SK-N-SH treated with all-trans-retinoic acid at 6 μM for 48 hours (cell line): ENCODE measurements at regions not wholly inside any gene's neighbourhood (a gene's known extent, or its start where the extent isn't known, plus 50 kb on each side); places are given as distances from the start of the nearest gene placed in this dataset.

Source experiments
- POU6F1 ChIP-seq: fragments of 250-450 bp; sonication (Bioruptor Pico); IDR thresholded peaks from 2 replicates; pipeline ENCODE4 v1.8.0; 2021; ENCODE audit warnings: low read depth, mild to moderate bottlenecking, moderate library complexity, borderline replicate concordance
- SNAI2 ChIP-seq: fragments of 250-450 bp; sonication (Bioruptor Pico); IDR thresholded peaks from 2 replicates; pipeline ENCODE4 v1.5.0; 2020; ENCODE audit warnings: mild to moderate bottlenecking, moderate library complexity
- TCF4 ChIP-seq: fragments of 250-450 bp; sonication (Bioruptor Pico); IDR thresholded peaks from 2 replicates; pipeline ENCODE4 v1.8.0; 2021; ENCODE audit warnings: mild to moderate bottlenecking, moderate library complexity, borderline replicate concordance
- ZFP30 ChIP-seq: fragments of 450-650 bp; formaldehyde crosslinking; IDR thresholded peaks from 2 replicates; pipeline ENCODE4 v1.5.0; 2022; ENCODE audit warnings: mild to moderate bottlenecking, moderate library complexity
- ZNF70 ChIP-seq: fragments of 450-650 bp; formaldehyde crosslinking; IDR thresholded peaks from 2 replicates; pipeline ENCODE4 v1.5.0; 2020; ENCODE audit warnings: mild to moderate bottlenecking, moderate library complexity
- TF ChIP-seq, protein P1 (sequence below): fragments of 250-450 bp; sonication (Bioruptor Pico); IDR thresholded peaks from 2 replicates; pipeline ENCODE4 v1.5.1; 2020; ENCODE audit warnings: low read depth, mild to moderate bottlenecking, moderate library complexity

DNA sequence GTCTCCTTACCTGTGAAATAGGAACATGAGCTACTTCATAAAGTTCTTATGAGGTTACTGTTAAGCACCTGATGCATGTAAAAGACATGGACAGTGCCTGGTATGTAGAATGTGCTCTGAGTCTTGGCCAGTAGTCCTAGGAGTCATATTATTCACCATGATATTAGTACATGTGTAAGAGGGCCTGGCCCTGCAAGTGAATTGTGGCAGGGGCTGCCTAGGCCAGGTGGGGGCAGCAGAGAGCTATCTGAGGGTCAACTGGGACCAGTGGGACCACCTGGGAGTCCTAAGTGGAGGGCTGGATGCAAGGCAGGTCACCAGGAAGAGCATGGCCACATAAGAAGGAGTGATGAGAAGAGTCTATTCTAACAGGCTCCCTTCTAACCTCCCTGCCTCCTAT lies 529.5 kb downstream of the SOX6 start:
- no peak for TF ChIP-seq ZNF70 (CRISPR knock-in tag)
- no peak for TF ChIP-seq POU6F1 (CRISPR knock-in tag)
- TF ChIP-seq, protein P1, sequence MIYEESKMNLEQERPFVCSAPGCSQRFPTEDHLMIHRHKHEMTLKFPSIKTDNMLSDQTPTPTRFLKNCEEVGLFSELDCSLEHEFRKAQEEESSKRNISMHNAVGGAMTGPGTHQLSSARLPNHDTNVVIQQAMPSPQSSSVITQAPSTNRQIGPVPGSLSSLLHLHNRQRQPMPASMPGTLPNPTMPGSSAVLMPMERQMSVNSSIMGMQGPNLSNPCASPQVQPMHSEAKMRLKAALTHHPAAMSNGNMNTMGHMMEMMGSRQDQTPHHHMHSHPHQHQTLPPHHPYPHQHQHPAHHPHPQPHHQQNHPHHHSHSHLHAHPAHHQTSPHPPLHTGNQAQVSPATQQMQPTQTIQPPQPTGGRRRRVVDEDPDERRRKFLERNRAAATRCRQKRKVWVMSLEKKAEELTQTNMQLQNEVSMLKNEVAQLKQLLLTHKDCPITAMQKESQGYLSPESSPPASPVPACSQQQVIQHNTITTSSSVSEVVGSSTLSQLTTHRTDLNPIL: no peak
- TF ChIP-seq TCF4 (CRISPR knock-in tag): no peak
- TF ChIP-seq ZFP30 (CRISPR knock-in tag): no peak
- no peak for TF ChIP-seq SNAI2 (CRISPR knock-in tag)
